Transverse colon (tissue), 4 donors: ENCODE measurements at regions not wholly inside any gene's neighbourhood (a gene's known extent, or its start where the extent isn't known, plus 50 kb on each side); places are given as distances from the start of the nearest gene placed in this dataset.

Experiments
- DNase-seq: peaks from one replicate; pipeline ENCODE4 v3.0.0-alpha.2; 2019
- H3K27ac ChIP-seq, 4 donors: fragments of 200-600 bp; sonication (generic); 2 replicates each; pipeline ENCODE4 v1.5.1; 2016 to 2018; ENCODE audit warnings: inconsistent platforms in 4 of 4
- H3K27me3 ChIP-seq: fragments of 200-600 bp; sonication (generic); 2 replicates; pipeline ENCODE4 v1.5.1; 2017; ENCODE audit warnings: inconsistent platforms
- H3K36me3 ChIP-seq, 4 donors: fragments of 200-600 bp; sonication (generic); 2 replicates each; pipeline ENCODE4 v1.5.1; 2017 to 2019; ENCODE audit warnings: inconsistent platforms in 4 of 4
- H3K4me1 ChIP-seq, 4 donors: fragments of 200-600 bp; sonication (generic); 2 replicates each; pipeline ENCODE4 v1.5.1; 2017 to 2020; ENCODE audit warnings: inconsistent platforms in 4 of 4
- H3K4me3 ChIP-seq, 4 donors: fragments of 200-600 bp; sonication (generic); 1 replicate in 1 of 4; 2 replicates in 3 of 4; pipeline versions ENCODE4 v1.5.1 to v1.6.1; 2017 to 2019; ENCODE audit warnings: inconsistent platforms in 4 of 4
- H3K9me3 ChIP-seq, 2 donors: fragments of 200-600 bp; sonication (generic); 2 replicates each; pipeline ENCODE4 v1.5.1; 2017 to 2019; ENCODE audit warnings: inconsistent platforms in 2 of 2
- EP300 ChIP-seq: sonication (generic); formaldehyde crosslinking; IDR thresholded peaks from one replicate; pipeline ENCODE4 v1.6.1; 2017; ENCODE audit warnings: antibody characterized with exemption, low read depth
- POLR2A ChIP-seq: fragments of 450-650 bp; IDR thresholded peaks from one replicate; pipeline ENCODE4 v1.6.1; 2016; ENCODE audit warnings: antibody characterized with exemption, mild to moderate bottlenecking, moderate library complexity
- POLR2AphosphoS5 ChIP-seq, 3 donors: sonication (generic); formaldehyde crosslinking; IDR thresholded peaks; one replicate each; pipeline ENCODE4 v1.6.1; 2016; ENCODE audit warnings: antibody characterized with exemption in 3 of 3
- WGBS, 2 donors: methylation state at CpG; one replicate each; pipeline ENCODE4 v1.1.5; 2018; ENCODE audit warnings: low coverage in 1 of 2; 5-methylcytosine and 5-hydroxymethylcytosine counted together
- in situ Hi-C, 4 donors: fragments of 200-750 bp; cut with MboI; loops; one replicate each; pipeline versions ENCODE4 v1.15.0 to v1.15.1; 2017; ENCODE audit warnings: low sequenced_read_pairs in 3 of 4, low pct_ligation_motif_present in 1 of 4, low pct_unique_long_range_greater_than_20kb in 1 of 4
- intact Hi-C: fragments of 100-400 bp; cut with DNase I; formaldehyde crosslinking; loops from one replicate; pipeline ENCODE4 v1.15.1; 2023; ENCODE audit warnings: low total_unique reads
- TF ChIP-seq, protein P1 (sequence below), 5 experiments: fragments of 200-600 bp in 3 of 5; fragments of 450-650 bp in 2 of 5; sonication (generic) in 3 of 5; IDR thresholded peaks; 1 replicate in 2 of 5; 2 replicates in 3 of 5; pipeline ENCODE4 v1.5.1; 2016 to 2017; ENCODE audit warnings: antibody characterized with exemption in 5 of 5, inconsistent platforms in 3 of 5, mild to moderate bottlenecking in 2 of 5, moderate library complexity in 1 of 5

DNA sequence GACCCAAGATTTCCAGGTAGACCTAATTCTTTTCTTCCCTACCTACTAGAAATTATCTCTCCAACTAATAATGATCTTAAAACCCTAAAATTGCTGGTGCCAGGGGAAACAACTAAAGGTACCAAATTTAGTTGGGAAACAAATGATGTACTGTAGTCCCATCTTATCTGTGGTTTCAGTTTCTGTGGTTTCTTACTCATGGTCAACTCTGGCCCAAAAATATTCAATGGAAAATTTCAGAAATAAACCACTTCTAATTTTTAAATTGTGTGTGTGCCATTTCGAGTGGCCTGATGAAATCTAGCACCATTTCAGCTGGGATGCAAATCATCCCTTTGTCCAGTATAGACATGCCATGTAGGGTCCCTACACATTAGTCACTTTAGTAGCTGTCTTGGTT is 475.2 kb upstream of the EPHA7 start:
- in situ Hi-C loops, result no loop called here
- TF ChIP-seq EP300 (no peak), POLR2AphosphoS5 (IDR thresholded peaks at IDR 0.05) (no peak), POLR2A (no peak)
- TF ChIP-seq, protein P1, sequence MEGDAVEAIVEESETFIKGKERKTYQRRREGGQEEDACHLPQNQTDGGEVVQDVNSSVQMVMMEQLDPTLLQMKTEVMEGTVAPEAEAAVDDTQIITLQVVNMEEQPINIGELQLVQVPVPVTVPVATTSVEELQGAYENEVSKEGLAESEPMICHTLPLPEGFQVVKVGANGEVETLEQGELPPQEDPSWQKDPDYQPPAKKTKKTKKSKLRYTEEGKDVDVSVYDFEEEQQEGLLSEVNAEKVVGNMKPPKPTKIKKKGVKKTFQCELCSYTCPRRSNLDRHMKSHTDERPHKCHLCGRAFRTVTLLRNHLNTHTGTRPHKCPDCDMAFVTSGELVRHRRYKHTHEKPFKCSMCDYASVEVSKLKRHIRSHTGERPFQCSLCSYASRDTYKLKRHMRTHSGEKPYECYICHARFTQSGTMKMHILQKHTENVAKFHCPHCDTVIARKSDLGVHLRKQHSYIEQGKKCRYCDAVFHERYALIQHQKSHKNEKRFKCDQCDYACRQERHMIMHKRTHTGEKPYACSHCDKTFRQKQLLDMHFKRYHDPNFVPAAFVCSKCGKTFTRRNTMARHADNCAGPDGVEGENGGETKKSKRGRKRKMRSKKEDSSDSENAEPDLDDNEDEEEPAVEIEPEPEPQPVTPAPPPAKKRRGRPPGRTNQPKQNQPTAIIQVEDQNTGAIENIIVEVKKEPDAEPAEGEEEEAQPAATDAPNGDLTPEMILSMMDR (IDR thresholded peaks at IDR 0.05), result no peak
- 58 to 70% methylated on average over 1 of the region's 1 CpG for WGBS, 2 donors
- H3K4me3 ChIP-seq, result no peak overlapping the region
- intact Hi-C loops, result no loop called here
- H3K27me3 ChIP-seq, result no peaks in the 10 kb centered on the region
- H3K27ac ChIP-seq, result no peak overlapping the region
- no peaks in the 10 kb centered on the region for H3K9me3 ChIP-seq
- H3K36me3 ChIP-seq, result no peaks in the 10 kb centered on the region
- H3K4me1 ChIP-seq, result no peaks in the 10 kb centered on the region
- no peak for DNase-seq

DNA sequence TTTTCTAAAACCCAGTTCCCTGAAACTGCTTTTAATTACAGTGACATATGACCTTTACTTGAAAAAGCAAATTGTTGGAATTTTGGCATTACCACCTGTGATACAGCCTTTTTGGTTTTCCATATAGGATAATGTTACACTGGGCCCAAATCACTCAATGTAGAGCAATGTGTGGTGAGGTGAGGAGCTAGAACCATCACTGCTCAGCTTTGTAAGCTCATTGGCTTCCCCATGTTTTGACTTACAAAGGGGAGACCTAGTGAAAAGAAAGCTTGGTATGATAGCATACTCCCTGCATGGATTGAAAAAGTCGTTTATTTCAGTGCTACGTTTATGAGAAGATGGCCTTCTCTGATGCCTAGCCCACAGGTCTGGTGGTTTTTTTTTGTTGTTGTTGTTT is 470.4 kb upstream of the EPHA7 start:
- in situ Hi-C loops (no loop called here), intact Hi-C loops (no loop called here)
- Histone ChIP-seq H3K27me3 (no peaks in the 10 kb centered on the region), H3K36me3 (no peaks in the 10 kb centered on the region), H3K4me3 (no peak overlapping the region), H3K4me1 (no peaks in the 10 kb centered on the region), H3K9me3 (no peaks in the 10 kb centered on the region), H3K27ac (no peak overlapping the region)
- TF ChIP-seq POLR2A (no peak), POLR2AphosphoS5 (IDR thresholded peaks at IDR 0.05) (no peak), EP300 (no peak)
- TF ChIP-seq, protein P1 (IDR thresholded peaks at IDR 0.05), result no peak
- DNase-seq, result no peak
- WGBS, 2 donors, result 79 to 100% methylated on average over 2 of the region's 2 CpGs

DNA sequence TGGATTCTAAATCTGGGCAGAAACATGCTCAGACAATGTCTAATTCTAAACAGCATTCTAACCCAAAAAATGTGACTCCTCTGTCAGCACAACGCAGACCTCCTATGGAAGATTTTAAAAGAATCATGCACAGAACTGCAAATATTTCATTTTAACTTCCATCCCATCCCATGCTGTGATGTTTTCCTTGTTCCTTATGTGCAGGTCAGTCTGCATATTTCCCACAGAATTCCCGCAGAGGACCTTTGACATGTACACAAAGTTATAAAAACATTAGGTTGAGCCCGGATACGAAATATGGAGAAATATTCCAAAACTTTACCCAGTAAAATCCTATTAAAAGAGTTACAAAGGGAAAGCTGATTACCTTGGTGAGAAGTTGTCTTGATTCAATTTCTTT is 467.1 kb upstream of the EPHA7 start:
- Histone ChIP-seq H3K9me3 (no peaks in the 10 kb centered on the region), H3K27ac (no peak overlapping the region), H3K27me3 (no peaks in the 10 kb centered on the region), H3K4me1 (no peaks in the 10 kb centered on the region), H3K36me3 (no peaks in the 10 kb centered on the region), H3K4me3 (no peak overlapping the region)
- intact Hi-C loops, result no loop called here
- in situ Hi-C loops, result no loop called here
- DNase-seq, result no peak
- TF ChIP-seq, protein P1 (IDR thresholded peaks at IDR 0.05), result no peak
- TF ChIP-seq POLR2AphosphoS5 (IDR thresholded peaks at IDR 0.05) (no peak), EP300 (no peak), POLR2A (no peak)
- 79 to 85% methylated on average over 4 of the region's 4 CpGs for WGBS, 2 donors

DNA sequence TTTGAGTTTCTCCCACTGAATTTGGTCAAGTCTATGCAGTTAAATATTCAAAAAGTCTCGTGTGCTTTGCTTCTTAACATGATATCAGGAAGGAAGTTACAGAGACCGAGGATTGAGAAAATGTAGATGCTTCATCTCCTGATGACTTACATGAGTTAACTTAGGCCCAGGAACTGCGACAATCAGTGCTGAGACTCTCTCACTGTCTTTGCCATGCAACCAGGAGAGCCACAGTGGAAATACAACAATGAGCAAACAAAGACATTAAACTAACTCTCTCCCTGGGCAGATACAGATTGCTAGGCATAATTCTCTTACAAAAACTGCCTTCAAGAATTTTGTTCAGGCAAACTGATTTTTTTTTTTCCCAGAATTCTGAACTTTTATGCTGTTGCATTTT is 440.6 kb upstream of the EPHA7 start:
- no peaks in the 10 kb centered on the region for H3K27me3 ChIP-seq
- intact Hi-C loops (no loop called here), in situ Hi-C loops (no loop called here)
- TF ChIP-seq EP300, result no peak
- TF ChIP-seq, protein P1 (IDR thresholded peaks at IDR 0.05), result no peak
- 69 to 100% methylated on average over 3 of the region's 3 CpGs for WGBS, 2 donors
- no peaks in the 10 kb centered on the region for H3K36me3 ChIP-seq
- no peak for DNase-seq
- H3K9me3 ChIP-seq, result no peaks in the 10 kb centered on the region
- H3K4me1 ChIP-seq, result no peaks in the 10 kb centered on the region
- H3K27ac ChIP-seq, result no peak overlapping the region
- H3K4me3 ChIP-seq, result no peak overlapping the region
